ENCODE measurements at regions not wholly inside any gene's neighbourhood (a gene's known extent, or its start where the extent isn't known, plus 50 kb on each side); places are given as distances from the start of the nearest gene placed in this dataset.

- H3K4me1 ChIP-seq (ENCODE audit: insufficient read depth, low read length, severe bottlenecking) = no peaks in the 10 kb centered on the region
- no peaks in the 10 kb centered on the region for H3F3A ChIP-seq (ENCODE audit: insufficient read depth, low read length)
- H3K79me2 ChIP-seq (ENCODE audit: insufficient read depth, low read length) = no peaks in the 10 kb centered on the region
- no peaks in the 10 kb centered on the region for H3K9me3 ChIP-seq (ENCODE audit: low read length)
- H4K20me1 ChIP-seq (ENCODE audit: insufficient read depth, low read length) = no peaks in the 10 kb centered on the region
- H3K36me3 ChIP-seq (ENCODE audit: insufficient read depth, low read length) = no peaks in the 10 kb centered on the region
- H3K27me3 ChIP-seq (ENCODE audit: insufficient read depth, low read length) = no peaks in the 10 kb centered on the region
- H3K9ac ChIP-seq (ENCODE audit: low read length) = no peak overlapping the region
- TF ChIP-seq CTCF (IDR thresholded peaks at IDR 0.05; ENCODE audit: low read length) (no peak), EZH2 (IDR thresholded peaks at IDR 0.05; ENCODE audit: borderline replicate concordance, low read length) (no peak)
- no peaks in the 10 kb centered on the region for H3K9me2 ChIP-seq (ENCODE audit: low read depth, low read length)
- no peak overlapping the region for H3K4me2 ChIP-seq (ENCODE audit: low read length)
- no peak overlapping the region for H3K4me3 ChIP-seq (ENCODE audit: low read depth, low read length, poor library complexity, severe bottlenecking)
- no peak overlapping the region for H2AFZ ChIP-seq (ENCODE audit: low read length)
- H3K27ac ChIP-seq (ENCODE audit: low read depth, low read length, poor library complexity, severe bottlenecking) = no peak overlapping the region
Observed at GRCh38 chr20:4444404-4444803, 195.3 kb upstream of the ADRA1D start.

GRCh38 chr20:4443016-4443415, 193.9 kb upstream of the ADRA1D start:
- Histone ChIP-seq H3K4me3 (ENCODE audit: low read depth, low read length, poor library complexity, severe bottlenecking) (no peak overlapping the region), H3K4me1 (ENCODE audit: insufficient read depth, low read length, severe bottlenecking) (no peaks in the 10 kb centered on the region), H3K27me3 (ENCODE audit: insufficient read depth, low read length) (0 out of 2 replicates have a peak, but pooled peaks cover 3% of the 10 kb centered on the region), H3K9me3 (ENCODE audit: low read length) (no peaks in the 10 kb centered on the region), H2AFZ (ENCODE audit: low read length) (no peak overlapping the region), H3K79me2 (ENCODE audit: insufficient read depth, low read length) (no peaks in the 10 kb centered on the region), H3K9ac (ENCODE audit: low read length) (no peak overlapping the region), H3K27ac (ENCODE audit: low read depth, low read length, poor library complexity, severe bottlenecking) (no peak overlapping the region), H3K36me3 (ENCODE audit: insufficient read depth, low read length) (no peaks in the 10 kb centered on the region), H3K4me2 (ENCODE audit: low read length) (no peak overlapping the region), H3F3A (ENCODE audit: insufficient read depth, low read length) (no peaks in the 10 kb centered on the region), H3K9me2 (ENCODE audit: low read depth, low read length) (no peaks in the 10 kb centered on the region), H4K20me1 (ENCODE audit: insufficient read depth, low read length) (no peaks in the 10 kb centered on the region)
- no peak for TF ChIP-seq EZH2 (IDR thresholded peaks at IDR 0.05; ENCODE audit: borderline replicate concordance, low read length)

- Histone ChIP-seq H3K4me1 (ENCODE audit: insufficient read depth, low read length, severe bottlenecking) (no peaks in the 10 kb centered on the region), H4K20me1 (ENCODE audit: insufficient read depth, low read length) (no peaks in the 10 kb centered on the region), H3K9me3 (ENCODE audit: low read length) (no peaks in the 10 kb centered on the region), H3K27ac (ENCODE audit: low read depth, low read length, poor library complexity, severe bottlenecking) (no peak overlapping the region), H3K4me2 (ENCODE audit: low read length) (no peak overlapping the region), H3K27me3 (ENCODE audit: insufficient read depth, low read length) (0 out of 2 replicates have a peak, but pooled peaks cover 3% of the 10 kb centered on the region), H3K36me3 (ENCODE audit: insufficient read depth, low read length) (no peaks in the 10 kb centered on the region), H3K9ac (ENCODE audit: low read length) (no peak overlapping the region), H3K79me2 (ENCODE audit: insufficient read depth, low read length) (no peaks in the 10 kb centered on the region), H3F3A (ENCODE audit: insufficient read depth, low read length) (no peaks in the 10 kb centered on the region), H2AFZ (ENCODE audit: low read length) (no peak overlapping the region), H3K9me2 (ENCODE audit: low read depth, low read length) (no peaks in the 10 kb centered on the region), H3K4me3 (ENCODE audit: low read depth, low read length, poor library complexity, severe bottlenecking) (no peak overlapping the region)
- TF ChIP-seq EZH2 (IDR thresholded peaks at IDR 0.05; ENCODE audit: borderline replicate concordance, low read length) = no peak
- TF ChIP-seq CTCF (IDR thresholded peaks at IDR 0.05; ENCODE audit: low read length) = no peak
Observed at GRCh38 chr20:4441871-4442270, 192.8 kb upstream of the ADRA1D start.

- no peak overlapping the region for H3K9ac ChIP-seq (ENCODE audit: low read length)
- no peak overlapping the region for H3K27ac ChIP-seq (ENCODE audit: low read depth, low read length, poor library complexity, severe bottlenecking)
- H3K9me3 ChIP-seq (ENCODE audit: low read length) = no peaks in the 10 kb centered on the region
- H4K20me1 ChIP-seq (ENCODE audit: insufficient read depth, low read length) = no peaks in the 10 kb centered on the region
- H3K36me3 ChIP-seq (ENCODE audit: insufficient read depth, low read length) = no peaks in the 10 kb centered on the region
- TF ChIP-seq CTCF (IDR thresholded peaks at IDR 0.05; ENCODE audit: low read length) (no peak), EZH2 (IDR thresholded peaks at IDR 0.05; ENCODE audit: borderline replicate concordance, low read length) (no peak)
- no peaks in the 10 kb centered on the region for H3K4me1 ChIP-seq (ENCODE audit: insufficient read depth, low read length, severe bottlenecking)
- no peaks in the 10 kb centered on the region for H3K9me2 ChIP-seq (ENCODE audit: low read depth, low read length)
- H3K27me3 ChIP-seq (ENCODE audit: insufficient read depth, low read length) = 0 out of 2 replicates have a peak, but pooled peaks cover 3% of the 10 kb centered on the region
- H3K4me3 ChIP-seq (ENCODE audit: low read depth, low read length, poor library complexity, severe bottlenecking) = no peak overlapping the region
- H3K4me2 ChIP-seq (ENCODE audit: low read length) = no peak overlapping the region
- no peaks in the 10 kb centered on the region for H3F3A ChIP-seq (ENCODE audit: insufficient read depth, low read length)
- no peaks in the 10 kb centered on the region for H3K79me2 ChIP-seq (ENCODE audit: insufficient read depth, low read length)
- no peak overlapping the region for H2AFZ ChIP-seq (ENCODE audit: low read length)
Observed at GRCh38 chr20:4441191-4441590, 192.1 kb upstream of the ADRA1D start.
